ENCODE measurements at regions not wholly inside any gene's neighbourhood (a gene's known extent, or its start where the extent isn't known, plus 50 kb on each side); places are given as distances from the start of the nearest gene placed in this dataset.

GRCh38 chr10:8272794-8273425 is 218.4 kb downstream of the GATA3 start:
- Histone ChIP-seq H3K4me1 (ENCODE audit: control insufficient read depth, low read length) (no peaks in the 10 kb centered on the region), H3K27ac (ENCODE audit: low read depth, low read length) (no peak overlapping the region)
- no peak for TF ChIP-seq CTCF (IDR thresholded peaks at IDR 0.05; ENCODE audit: low read depth, low read length, poor library complexity, severe bottlenecking)

GRCh38 chr10:8273749-8274148 is 219.3 kb downstream of the GATA3 start:
- Histone ChIP-seq H4K20me1 (ENCODE audit: control insufficient read depth, insufficient read depth, low read depth, low read length) (no peaks in the 10 kb centered on the region), H3K27me3 (ENCODE audit: control insufficient read depth, low read length) (no peaks in the 10 kb centered on the region), H3K4me2 (ENCODE audit: low read length) (no peak overlapping the region), H3K9me3 (ENCODE audit: control insufficient read depth, insufficient read depth, low read length) (no peaks in the 10 kb centered on the region), H3K4me3 (ENCODE audit: low read length) (no peak overlapping the region), H3K9me2 (replicated peaks; ENCODE audit: control insufficient read depth, low read length) (no peaks in the 10 kb centered on the region), H3K36me3 (ENCODE audit: control insufficient read depth, low read length) (no peaks in the 10 kb centered on the region), H3F3A (ENCODE audit: control insufficient read depth, insufficient read depth) (peaks cover 2% of the 10 kb centered on the region; the same call in 1 of the 2 replicates), H3K27ac (ENCODE audit: low read depth, low read length) (no peak overlapping the region), H3K79me2 (ENCODE audit: control insufficient read depth, low read length) (no peaks in the 10 kb centered on the region), H3K4me1 (ENCODE audit: control insufficient read depth, low read length) (no peaks in the 10 kb centered on the region)
- TF ChIP-seq CTCF (IDR thresholded peaks at IDR 0.05; ENCODE audit: low read depth, low read length, poor library complexity, severe bottlenecking): no peak
- TF ChIP-seq EZH2phosphoT487 (IDR thresholded peaks at IDR 0.05; ENCODE audit: borderline replicate concordance, low read length): no peak

More at GRCh38 chr10:8272794-8273425, 218.4 kb downstream of the GATA3 start:
- Histone ChIP-seq H3K9me2 (replicated peaks; ENCODE audit: control insufficient read depth, low read length) (no peaks in the 10 kb centered on the region), H3K27me3 (ENCODE audit: control insufficient read depth, low read length) (no peaks in the 10 kb centered on the region), H4K20me1 (ENCODE audit: control insufficient read depth, insufficient read depth, low read depth, low read length) (no peaks in the 10 kb centered on the region), H3F3A (ENCODE audit: control insufficient read depth, insufficient read depth) (peaks cover 2% of the 10 kb centered on the region; the same call in 1 of the 2 replicates), H3K36me3 (ENCODE audit: control insufficient read depth, low read length) (no peaks in the 10 kb centered on the region), H3K4me2 (ENCODE audit: low read length) (no peak overlapping the region), H3K79me2 (ENCODE audit: control insufficient read depth, low read length) (no peaks in the 10 kb centered on the region), H3K4me3 (ENCODE audit: low read length) (no peak overlapping the region), H3K9me3 (ENCODE audit: control insufficient read depth, insufficient read depth, low read length) (no peaks in the 10 kb centered on the region)

GRCh38 chr10:8275911-8276310 is 221.4 kb downstream of the GATA3 start:
- Histone ChIP-seq H3K27ac (ENCODE audit: low read depth, low read length) (no peak overlapping the region), H3K4me3 (ENCODE audit: low read length) (no peak overlapping the region), H3F3A (ENCODE audit: control insufficient read depth, insufficient read depth) (no peaks in the 10 kb centered on the region), H3K79me2 (ENCODE audit: control insufficient read depth, low read length) (no peaks in the 10 kb centered on the region), H3K9me3 (ENCODE audit: control insufficient read depth, insufficient read depth, low read length) (no peaks in the 10 kb centered on the region), H3K36me3 (ENCODE audit: control insufficient read depth, low read length) (no peaks in the 10 kb centered on the region), H3K4me1 (ENCODE audit: control insufficient read depth, low read length) (no peaks in the 10 kb centered on the region), H3K4me2 (ENCODE audit: low read length) (no peak overlapping the region), H3K9me2 (replicated peaks; ENCODE audit: control insufficient read depth, low read length) (no peaks in the 10 kb centered on the region), H3K27me3 (ENCODE audit: control insufficient read depth, low read length) (no peaks in the 10 kb centered on the region), H4K20me1 (ENCODE audit: control insufficient read depth, insufficient read depth, low read depth, low read length) (no peaks in the 10 kb centered on the region)
- TF ChIP-seq EZH2phosphoT487 (IDR thresholded peaks at IDR 0.05; ENCODE audit: borderline replicate concordance, low read length) (no peak), CTCF (IDR thresholded peaks at IDR 0.05; ENCODE audit: low read depth, low read length, poor library complexity, severe bottlenecking) (no peak)

Measured in DOHH2 (cell line).